ENCODE measurements at regions not wholly inside any gene's neighbourhood (a gene's known extent, or its start where the extent isn't known, plus 50 kb on each side); places are given as distances from the start of the nearest gene placed in this dataset.

DNA sequence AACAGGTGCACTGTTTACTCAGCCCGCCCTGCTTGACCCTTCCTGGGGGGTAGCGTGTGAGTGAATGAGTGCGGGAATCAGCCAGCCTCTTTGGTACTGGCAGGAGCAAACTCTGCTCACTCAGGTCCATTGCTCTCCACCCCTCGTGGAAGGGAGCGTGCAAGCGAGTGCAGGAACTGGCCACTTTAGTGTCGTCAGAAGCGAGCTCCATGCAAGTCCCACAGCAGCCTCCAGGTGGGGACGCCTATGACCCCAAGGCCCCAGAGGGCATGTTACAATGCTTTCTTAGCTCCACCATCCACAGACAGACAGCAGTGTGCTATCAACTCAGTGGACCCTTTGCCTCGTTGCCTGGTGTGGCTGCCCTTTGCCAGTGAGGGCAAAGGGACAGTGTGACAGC lies 1025.1 kb upstream of the CDH8 start:
- no peak overlapping the region for H3K4me3 ChIP-seq (ENCODE audit: low read depth, low read length)
- TF ChIP-seq, protein P1, sequence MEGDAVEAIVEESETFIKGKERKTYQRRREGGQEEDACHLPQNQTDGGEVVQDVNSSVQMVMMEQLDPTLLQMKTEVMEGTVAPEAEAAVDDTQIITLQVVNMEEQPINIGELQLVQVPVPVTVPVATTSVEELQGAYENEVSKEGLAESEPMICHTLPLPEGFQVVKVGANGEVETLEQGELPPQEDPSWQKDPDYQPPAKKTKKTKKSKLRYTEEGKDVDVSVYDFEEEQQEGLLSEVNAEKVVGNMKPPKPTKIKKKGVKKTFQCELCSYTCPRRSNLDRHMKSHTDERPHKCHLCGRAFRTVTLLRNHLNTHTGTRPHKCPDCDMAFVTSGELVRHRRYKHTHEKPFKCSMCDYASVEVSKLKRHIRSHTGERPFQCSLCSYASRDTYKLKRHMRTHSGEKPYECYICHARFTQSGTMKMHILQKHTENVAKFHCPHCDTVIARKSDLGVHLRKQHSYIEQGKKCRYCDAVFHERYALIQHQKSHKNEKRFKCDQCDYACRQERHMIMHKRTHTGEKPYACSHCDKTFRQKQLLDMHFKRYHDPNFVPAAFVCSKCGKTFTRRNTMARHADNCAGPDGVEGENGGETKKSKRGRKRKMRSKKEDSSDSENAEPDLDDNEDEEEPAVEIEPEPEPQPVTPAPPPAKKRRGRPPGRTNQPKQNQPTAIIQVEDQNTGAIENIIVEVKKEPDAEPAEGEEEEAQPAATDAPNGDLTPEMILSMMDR (IDR thresholded peaks at IDR 0.05; ENCODE audit: low read depth, low read length, missing control alignments) = no peak
- DNase-seq (ENCODE audit: low read depth) = no peak

DNA sequence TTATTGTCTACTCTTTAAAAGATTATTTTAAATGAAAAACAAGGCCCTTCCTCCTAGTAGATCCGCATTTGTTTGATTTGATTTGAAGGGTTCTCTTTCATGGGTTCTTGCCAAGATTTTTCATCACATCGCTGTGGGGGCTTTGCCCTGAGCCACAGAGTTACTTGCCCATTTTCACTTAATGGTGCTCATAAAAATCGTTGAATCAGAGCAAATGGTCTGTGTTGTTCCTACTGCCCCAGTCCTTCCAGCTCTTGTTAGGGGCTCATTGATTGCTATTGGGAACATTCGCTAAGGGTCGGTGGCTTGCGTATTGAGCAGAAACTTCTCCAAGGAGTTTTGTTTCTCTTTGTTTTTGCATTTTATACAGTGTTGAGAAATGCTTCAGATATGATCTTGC lies 1023.4 kb upstream of the CDH8 start:
- no peak overlapping the region for H3K4me3 ChIP-seq (ENCODE audit: low read depth, low read length)
- TF ChIP-seq, protein P1 (IDR thresholded peaks at IDR 0.05; ENCODE audit: low read depth, low read length, missing control alignments) = no peak
- DNase-seq (ENCODE audit: low read depth) = no peak

DNA sequence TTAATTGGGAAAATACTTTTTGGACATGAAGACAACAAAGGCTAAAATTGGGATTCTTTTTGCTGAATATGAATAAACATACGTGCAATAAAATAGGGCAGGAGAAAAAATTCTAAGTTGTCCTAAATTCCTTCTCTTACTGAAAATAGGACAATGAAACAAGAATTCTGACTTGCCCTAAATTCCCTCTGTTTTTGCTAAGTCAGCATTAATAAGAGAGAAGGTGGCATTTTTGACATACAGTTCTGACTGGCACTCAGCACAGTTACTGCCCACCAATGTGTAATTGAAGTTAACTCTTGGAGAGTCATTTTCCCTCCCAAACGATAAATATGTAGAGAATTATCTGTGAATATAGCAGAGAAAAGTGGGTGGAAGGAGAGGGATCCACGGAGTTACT lies 1021.1 kb upstream of the CDH8 start:
- no peak for DNase-seq (ENCODE audit: low read depth)
- TF ChIP-seq, protein P1 (IDR thresholded peaks at IDR 0.05; ENCODE audit: low read depth, low read length, missing control alignments) = no peak
- H3K4me3 ChIP-seq (ENCODE audit: low read depth, low read length) = no peak overlapping the region

DNA sequence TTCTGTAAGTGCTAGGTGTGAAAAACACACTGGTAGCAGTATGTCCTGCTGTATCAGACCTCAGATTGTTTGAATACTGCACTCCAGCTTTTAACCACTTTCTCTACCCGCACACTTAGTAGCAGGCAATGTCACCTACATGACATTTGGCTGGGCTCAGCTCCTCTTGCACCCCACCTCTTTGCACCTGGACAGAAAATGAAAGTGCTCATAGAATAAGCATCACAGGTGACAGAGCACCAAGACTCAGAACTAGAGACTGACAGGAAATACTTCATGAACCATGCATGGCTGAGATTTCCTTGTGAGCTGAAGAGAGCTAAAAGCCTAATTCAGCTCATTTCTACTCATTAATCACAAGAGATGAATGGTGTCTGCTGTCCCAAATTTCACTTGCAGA lies 1014.2 kb upstream of the CDH8 start:
- DNase-seq (ENCODE audit: low read depth) = no peak
- TF ChIP-seq, protein P1 (IDR thresholded peaks at IDR 0.05; ENCODE audit: low read depth, low read length, missing control alignments) = no peak

DNA sequence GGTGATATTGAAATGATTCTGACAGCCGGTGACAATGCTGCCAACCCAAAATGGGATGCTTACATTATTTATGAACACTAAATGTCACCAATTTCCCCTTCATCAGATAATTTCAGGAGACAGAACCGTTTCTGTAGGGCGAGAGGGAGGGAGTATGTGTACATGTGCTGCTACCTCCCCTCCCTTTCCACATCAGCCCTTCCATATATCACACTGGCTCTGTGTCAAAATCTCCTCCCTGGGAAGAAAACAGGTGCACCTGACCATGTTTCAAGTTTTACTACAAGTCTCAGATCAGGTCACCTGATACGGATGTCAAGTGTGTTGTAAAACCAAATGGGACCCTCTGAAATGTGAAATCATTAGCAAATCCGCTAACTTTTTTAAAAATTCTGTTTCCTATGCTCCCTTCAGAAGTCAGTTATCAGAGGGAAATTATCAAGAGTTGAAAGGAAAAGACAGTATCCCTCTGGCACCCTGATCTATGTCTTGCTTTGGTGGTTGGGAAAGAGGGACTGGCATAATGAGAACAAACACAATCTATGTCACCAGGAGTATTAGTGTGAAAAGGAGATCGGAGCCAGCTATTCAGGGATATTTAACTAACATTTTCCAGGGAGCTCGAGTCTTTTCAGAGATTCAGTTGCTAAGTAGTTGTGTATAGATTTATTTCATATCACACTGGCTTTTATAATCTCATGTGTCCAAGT lies 1002.3 kb upstream of the CDH8 start:
- no peak for DNase-seq (ENCODE audit: low read depth)
- TF ChIP-seq, protein P1 (IDR thresholded peaks at IDR 0.05; ENCODE audit: low read depth, low read length, missing control alignments) = no peak
- H3K4me3 ChIP-seq (ENCODE audit: low read depth, low read length) = no peak overlapping the region

More for the DNA sequence above, 1014.2 kb upstream of the CDH8 start:
- no peak overlapping the region for H3K4me3 ChIP-seq (ENCODE audit: low read depth, low read length)

- H3K4me3 ChIP-seq (ENCODE audit: low read depth, low read length) = no peak overlapping the region
- DNase-seq (ENCODE audit: low read depth) = no peak
- TF ChIP-seq, protein P1 (IDR thresholded peaks at IDR 0.05; ENCODE audit: low read depth, low read length, missing control alignments) = no peak
These were observed 1001.6 kb upstream of the CDH8 start for GRCh38 chr16:63037761-63038396.

Measured in GM12864 (cell line).